Ishikawa (cell line): ENCODE measurements at regions not wholly inside any gene's neighbourhood (a gene's known extent, or its start where the extent isn't known, plus 50 kb on each side); places are given as distances from the start of the nearest gene placed in this dataset.

Experiments used
- CEBPB ChIP-seq: IDR thresholded peaks from 2 replicates; pipeline ENCODE4 v1.6.1; 2012
- CREB1 ChIP-seq: IDR thresholded peaks from 2 replicates; pipeline ENCODE4 v1.6.1; 2012; ENCODE audit warnings: low read depth
- FOXM1 ChIP-seq: IDR thresholded peaks from 2 replicates; pipeline ENCODE4 v1.6.1; 2012; ENCODE audit warnings: low read depth, borderline replicate concordance

- no peak for TF ChIP-seq FOXM1
- no peak for TF ChIP-seq CEBPB
- no peak for TF ChIP-seq CREB1
Observed at GRCh38 chr5:159456261-159456660, 126.0 kb upstream of the IL12B start.
